ENCODE measurements at regions not wholly inside any gene's neighbourhood (a gene's known extent, or its start where the extent isn't known, plus 50 kb on each side); places are given as distances from the start of the nearest gene placed in this dataset.
"Not testable (repeated sequence)": the region's sequence is repeated elsewhere in the genome, so short reads cannot be mapped to it uniquely, and the experiment has no call there.

DNA sequence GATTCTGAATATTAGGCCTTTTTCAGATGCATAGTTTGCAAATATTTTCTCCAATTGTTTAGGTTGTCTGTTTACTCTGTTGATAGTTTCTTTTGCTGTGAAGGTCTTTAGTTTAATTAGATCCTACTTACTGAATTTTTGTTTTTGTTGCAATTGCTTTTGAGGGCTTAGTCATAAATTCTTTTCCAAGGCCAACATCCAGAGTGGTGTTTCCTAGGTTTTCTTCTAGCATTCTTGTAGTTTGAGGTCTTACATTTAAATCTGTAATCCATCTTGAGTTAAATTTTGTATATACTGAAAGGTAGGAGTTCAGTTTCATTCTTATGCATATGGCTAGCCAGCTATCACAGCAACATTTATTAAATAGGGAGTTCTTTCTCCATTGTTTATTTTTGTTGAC is 404.8 kb downstream of the LNPK start:
- intact Hi-C loops (cut with DNase I) = no loop called here
- TF ChIP-seq, protein P1, sequence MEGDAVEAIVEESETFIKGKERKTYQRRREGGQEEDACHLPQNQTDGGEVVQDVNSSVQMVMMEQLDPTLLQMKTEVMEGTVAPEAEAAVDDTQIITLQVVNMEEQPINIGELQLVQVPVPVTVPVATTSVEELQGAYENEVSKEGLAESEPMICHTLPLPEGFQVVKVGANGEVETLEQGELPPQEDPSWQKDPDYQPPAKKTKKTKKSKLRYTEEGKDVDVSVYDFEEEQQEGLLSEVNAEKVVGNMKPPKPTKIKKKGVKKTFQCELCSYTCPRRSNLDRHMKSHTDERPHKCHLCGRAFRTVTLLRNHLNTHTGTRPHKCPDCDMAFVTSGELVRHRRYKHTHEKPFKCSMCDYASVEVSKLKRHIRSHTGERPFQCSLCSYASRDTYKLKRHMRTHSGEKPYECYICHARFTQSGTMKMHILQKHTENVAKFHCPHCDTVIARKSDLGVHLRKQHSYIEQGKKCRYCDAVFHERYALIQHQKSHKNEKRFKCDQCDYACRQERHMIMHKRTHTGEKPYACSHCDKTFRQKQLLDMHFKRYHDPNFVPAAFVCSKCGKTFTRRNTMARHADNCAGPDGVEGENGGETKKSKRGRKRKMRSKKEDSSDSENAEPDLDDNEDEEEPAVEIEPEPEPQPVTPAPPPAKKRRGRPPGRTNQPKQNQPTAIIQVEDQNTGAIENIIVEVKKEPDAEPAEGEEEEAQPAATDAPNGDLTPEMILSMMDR (IDR thresholded peaks at IDR 0.05; ENCODE audit: borderline replicate concordance, extremely low read depth, insufficient read depth) = no peak
- Histone ChIP-seq H3K9ac (ENCODE audit: low read length in 3 of 3) (no peak overlapping the region), H3K4me3 (ENCODE audit: low read length in 3 of 3) (no peak overlapping the region), H3K27me3 (ENCODE audit: control insufficient read depth, insufficient read depth, low read length) (no peaks in the 10 kb centered on the region), H3K27ac (ENCODE audit: low read depth in 2 of 2, low read length in 2 of 2) (no peak overlapping the region), H3K36me3 (ENCODE audit: control insufficient read depth in 2 of 3, insufficient read depth in 3 of 3, low read length in 3 of 3) (no peaks in the 10 kb centered on the region), H3K4me1 (ENCODE audit: control insufficient read depth in 2 of 3, insufficient read depth in 2 of 3, low read depth in 1 of 3, low read length in 3 of 3) (no peaks in the 10 kb centered on the region), H3K9me3 (ENCODE audit: control insufficient read depth in 2 of 3, insufficient read depth in 1 of 3, low read length in 3 of 3) (no peaks in the 10 kb centered on the region)
- FAIRE-seq (no peak), DNase-seq (no peak)

DNA sequence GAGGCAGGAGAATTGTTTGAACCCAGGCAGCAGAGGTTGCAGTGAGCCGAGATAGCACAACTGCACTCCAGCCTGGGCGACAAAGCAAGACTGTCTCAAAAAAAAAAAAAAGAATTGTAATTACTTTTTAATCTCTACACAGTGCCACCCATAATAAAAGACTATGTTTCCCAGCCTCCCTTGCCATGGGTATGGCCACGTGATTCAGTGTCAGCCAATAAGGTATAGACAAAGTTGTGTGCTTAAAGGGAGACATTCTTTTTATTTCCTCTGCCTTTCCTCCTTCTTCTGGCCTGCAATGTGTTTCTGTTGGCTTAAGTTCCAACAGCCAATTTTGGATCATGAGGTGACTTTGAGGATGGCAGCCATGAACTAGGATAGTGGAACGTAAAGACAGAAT is 406.9 kb downstream of the LNPK start:
- FAIRE-seq = no peak
- TF ChIP-seq, protein P1 (IDR thresholded peaks at IDR 0.05; ENCODE audit: borderline replicate concordance, extremely low read depth, insufficient read depth) = no peak

DNA sequence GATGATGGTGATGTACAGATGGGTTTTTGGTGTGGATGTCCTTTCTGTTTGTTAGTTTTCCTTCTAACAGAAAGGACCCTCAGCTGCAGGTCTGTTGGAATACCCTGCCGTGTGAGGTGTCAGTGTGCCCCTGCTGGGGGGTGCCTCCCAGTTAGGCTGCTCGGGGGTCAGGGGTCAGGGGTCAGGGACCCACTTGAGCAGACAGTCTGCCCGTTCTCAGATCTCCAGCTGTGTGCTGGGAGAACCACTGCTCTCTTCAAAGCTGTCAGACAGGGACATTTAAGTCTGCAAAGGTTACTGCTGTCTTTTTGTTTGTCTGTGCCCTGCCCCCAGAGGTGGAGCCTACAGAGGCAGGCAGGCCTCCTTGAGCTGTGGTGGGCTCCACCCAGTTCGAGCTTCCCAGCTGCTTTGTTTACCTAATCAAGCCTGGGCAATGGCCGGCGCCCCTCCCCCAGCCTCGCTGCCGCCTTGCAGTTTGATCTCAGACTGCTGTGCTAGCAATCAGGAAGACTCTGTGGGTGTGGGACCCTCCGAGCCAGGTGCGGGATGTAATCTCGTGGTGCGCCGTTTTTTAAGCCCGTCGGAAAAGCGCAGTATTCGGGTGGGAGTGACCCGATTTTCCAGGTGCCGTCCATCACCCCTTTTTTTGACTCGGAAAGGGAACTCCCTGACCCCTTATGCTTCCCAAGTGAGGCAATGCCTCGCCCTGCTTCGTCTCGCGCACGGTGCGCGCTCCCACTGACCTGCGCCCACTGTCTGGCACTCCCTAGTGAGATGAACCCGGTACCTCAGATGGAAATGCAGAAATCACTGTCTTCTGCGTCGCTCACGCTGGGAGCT is 408.2 kb downstream of the LNPK start:
- H3K27ac ChIP-seq (ENCODE audit: low read depth in 2 of 2, low read length in 2 of 2); DNase-seq; H3K27me3 ChIP-seq (ENCODE audit: control insufficient read depth, insufficient read depth, low read length); intact Hi-C loops (cut with DNase I); H3K4me1 ChIP-seq (ENCODE audit: control insufficient read depth in 2 of 3, insufficient read depth in 2 of 3, low read depth in 1 of 3, low read length in 3 of 3); H3K9ac ChIP-seq (ENCODE audit: low read length in 3 of 3); FAIRE-seq; H3K36me3 ChIP-seq (ENCODE audit: control insufficient read depth in 2 of 3, insufficient read depth in 3 of 3, low read length in 3 of 3); H3K4me3 ChIP-seq (ENCODE audit: low read length in 3 of 3); H3K9me3 ChIP-seq (ENCODE audit: control insufficient read depth in 2 of 3, insufficient read depth in 1 of 3, low read length in 3 of 3): not testable (repeated sequence)

More for the DNA sequence above, 406.9 kb downstream of the LNPK start:
- no peaks in the 10 kb centered on the region for H3K36me3 ChIP-seq (ENCODE audit: control insufficient read depth in 2 of 3, insufficient read depth in 3 of 3, low read length in 3 of 3)
- H3K4me1 ChIP-seq (ENCODE audit: control insufficient read depth in 2 of 3, insufficient read depth in 2 of 3, low read depth in 1 of 3, low read length in 3 of 3) = no peaks in the 10 kb centered on the region
- DNase-seq = no peak
- H3K27ac ChIP-seq (ENCODE audit: low read depth in 2 of 2, low read length in 2 of 2) = no peak overlapping the region
- H3K27me3 ChIP-seq (ENCODE audit: control insufficient read depth, insufficient read depth, low read length) = no peaks in the 10 kb centered on the region
- no peaks in the 10 kb centered on the region for H3K9me3 ChIP-seq (ENCODE audit: control insufficient read depth in 2 of 3, insufficient read depth in 1 of 3, low read length in 3 of 3)
- intact Hi-C loops (cut with DNase I) = no loop called here
- H3K4me3 ChIP-seq (ENCODE audit: low read length in 3 of 3) = no peak overlapping the region
- H3K9ac ChIP-seq (ENCODE audit: low read length in 3 of 3) = no peak overlapping the region

DNA sequence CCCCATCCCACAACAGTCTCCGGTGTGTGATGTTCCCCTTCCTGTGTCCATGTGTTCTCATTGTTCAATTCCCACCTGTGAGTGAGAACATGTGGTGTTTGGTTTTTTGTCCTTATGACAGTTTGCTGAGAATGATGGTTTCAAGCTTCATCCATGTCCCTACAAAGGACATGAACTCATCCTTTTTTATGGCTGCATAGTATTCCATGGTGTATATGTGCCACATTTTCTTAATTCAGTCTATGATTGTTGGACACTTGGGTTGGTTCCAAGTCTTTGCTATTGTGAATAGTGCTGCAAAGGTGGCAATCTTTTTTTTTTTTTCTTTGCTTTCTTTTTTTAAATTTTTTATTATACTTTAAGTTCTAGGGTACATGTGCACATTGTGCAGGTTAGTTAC is 406.7 kb upstream of the ATP5MC3 start:
- H3K4me3 ChIP-seq (ENCODE audit: low read length in 3 of 3) = not testable (repeated sequence)

More for the DNA sequence above, 406.7 kb upstream of the ATP5MC3 start:
- intact Hi-C loops (cut with DNase I); H3K36me3 ChIP-seq (ENCODE audit: control insufficient read depth in 2 of 3, insufficient read depth in 3 of 3, low read length in 3 of 3); H3K4me1 ChIP-seq (ENCODE audit: control insufficient read depth in 2 of 3, insufficient read depth in 2 of 3, low read depth in 1 of 3, low read length in 3 of 3); H3K27me3 ChIP-seq (ENCODE audit: control insufficient read depth, insufficient read depth, low read length); H3K27ac ChIP-seq (ENCODE audit: low read depth in 2 of 2, low read length in 2 of 2); DNase-seq; H3K9ac ChIP-seq (ENCODE audit: low read length in 3 of 3); FAIRE-seq; H3K9me3 ChIP-seq (ENCODE audit: control insufficient read depth in 2 of 3, insufficient read depth in 1 of 3, low read length in 3 of 3): not testable (repeated sequence)

Data from kidney (tissue), 13 donors.